ENCODE measurements at regions not wholly inside any gene's neighbourhood (a gene's known extent, or its start where the extent isn't known, plus 50 kb on each side); places are given as distances from the start of the nearest gene placed in this dataset.

GRCh38 chr11:25958045-25958444 lies 373.9 kb upstream of the ANO3 start:
- no peak for DNase-seq (ENCODE audit: low read depth in 2 of 2)

GRCh38 chr11:25961539-25961938 lies 370.4 kb upstream of the ANO3 start:
- no peak for DNase-seq (ENCODE audit: low read depth in 2 of 2)

- no peak for DNase-seq (ENCODE audit: low read depth in 2 of 2)
Measured at GRCh38 chr11:25970726-25971508, 361.0 kb upstream of the ANO3 start.

GRCh38 chr11:25980091-25980490 lies 351.8 kb upstream of the ANO3 start:
- DNase-seq (ENCODE audit: low read depth in 2 of 2) = no peak

GRCh38 chr11:25981998-25982397 lies 349.9 kb upstream of the ANO3 start:
- peak; percentile 27 to 33 for DNase-seq (ENCODE audit: low read depth in 2 of 2)

GRCh38 chr11:25983280-25983679 lies 348.6 kb upstream of the ANO3 start:
- no peak for DNase-seq (ENCODE audit: low read depth in 2 of 2)

- DNase-seq (ENCODE audit: low read depth in 2 of 2) = no peak
Measured at GRCh38 chr11:25988178-25988577, 343.8 kb upstream of the ANO3 start.

GRCh38 chr11:25990406-25990805 lies 341.5 kb upstream of the ANO3 start:
- DNase-seq (ENCODE audit: low read depth in 2 of 2) = no peak

GRCh38 chr11:25991476-25991875 lies 340.5 kb upstream of the ANO3 start:
- no peak for DNase-seq (ENCODE audit: low read depth in 2 of 2)

- no peak for DNase-seq (ENCODE audit: low read depth in 2 of 2)
Measured at GRCh38 chr11:25992294-25992693, 339.6 kb upstream of the ANO3 start.

GRCh38 chr11:25993016-25993415 lies 338.9 kb upstream of the ANO3 start:
- no peak for DNase-seq (ENCODE audit: low read depth in 2 of 2)

GRCh38 chr11:26011474-26011873 lies 320.5 kb upstream of the ANO3 start:
- no peak for DNase-seq (ENCODE audit: low read depth in 2 of 2)

- DNase-seq (ENCODE audit: low read depth in 2 of 2) = no peak
Measured at GRCh38 chr11:26014456-26015115, 317.3 kb upstream of the ANO3 start.

GRCh38 chr11:26017322-26017860 lies 314.5 kb upstream of the ANO3 start:
- DNase-seq (ENCODE audit: low read depth in 2 of 2) = no peak

GRCh38 chr11:26017903-26018302 lies 314.0 kb upstream of the ANO3 start:
- no peak for DNase-seq (ENCODE audit: low read depth in 2 of 2)

- no peak for DNase-seq (ENCODE audit: low read depth in 2 of 2)
Measured at GRCh38 chr11:26018336-26018735, 313.6 kb upstream of the ANO3 start.

- DNase-seq (ENCODE audit: low read depth in 2 of 2) = no peak
Measured at GRCh38 chr11:26019386-26019785, 312.5 kb upstream of the ANO3 start.

GRCh38 chr11:26021017-26021416 lies 310.9 kb upstream of the ANO3 start:
- no peak for DNase-seq (ENCODE audit: low read depth in 2 of 2)

GRCh38 chr11:26023057-26023456 lies 308.9 kb upstream of the ANO3 start:
- DNase-seq (ENCODE audit: low read depth in 2 of 2) = no peak

GRCh38 chr11:26025676-26026075 lies 306.3 kb upstream of the ANO3 start:
- peak; percentile 13 to 19 for DNase-seq (ENCODE audit: low read depth in 2 of 2)

GRCh38 chr11:26026078-26026477 lies 305.9 kb upstream of the ANO3 start:
- no peak for DNase-seq (ENCODE audit: low read depth in 2 of 2)

GRCh38 chr11:26027887-26028286 lies 304.0 kb upstream of the ANO3 start:
- DNase-seq (ENCODE audit: low read depth in 2 of 2) = no peak

GRCh38 chr11:26028393-26028911 lies 303.5 kb upstream of the ANO3 start:
- peak; percentile 15 to 16 for DNase-seq (ENCODE audit: low read depth in 2 of 2)
